ENCODE measurements at regions not wholly inside any gene's neighbourhood (a gene's known extent, or its start where the extent isn't known, plus 50 kb on each side); places are given as distances from the start of the nearest gene placed in this dataset.
A peak's percentile ranks its signal among the peaks of the same experiment; 100 is the strongest.

DNA sequence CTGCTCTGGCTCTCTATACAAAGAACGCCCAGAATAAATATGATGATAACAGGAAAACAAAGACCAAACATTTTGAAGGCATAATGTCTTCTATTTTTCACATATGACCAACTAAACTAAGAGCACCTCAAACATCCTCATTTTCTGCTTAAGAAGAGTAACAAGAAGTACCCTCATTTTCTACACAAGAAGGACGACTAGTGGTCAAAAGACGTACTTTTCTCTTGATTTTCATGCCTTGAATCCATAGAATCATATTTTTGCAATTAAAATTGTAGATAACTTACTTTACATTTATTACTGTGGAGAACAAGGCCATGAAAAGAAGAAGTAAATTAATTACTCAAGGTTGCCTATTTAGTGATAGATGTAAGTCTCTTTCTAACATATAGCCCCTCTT, 358.6 kb downstream of the DUSP6 start:
- H3K79me2 ChIP-seq (ENCODE audit: control insufficient read depth, low read length), result no peaks in the 10 kb centered on the region
- no peaks in the 10 kb centered on the region for H3K9me3 ChIP-seq (ENCODE audit: control insufficient read depth, insufficient read depth, low read length)
- H3K4me3 ChIP-seq (ENCODE audit: low read length), result no peak overlapping the region
- no peak overlapping the region for H3K27ac ChIP-seq (ENCODE audit: low read depth, low read length)
- no peaks in the 10 kb centered on the region for H3K36me3 ChIP-seq (ENCODE audit: control insufficient read depth, low read length)
- no peaks in the 10 kb centered on the region for H3K27me3 ChIP-seq (ENCODE audit: control insufficient read depth, low read length)
- no peak for TF ChIP-seq EZH2phosphoT487 (IDR thresholded peaks at IDR 0.05; ENCODE audit: borderline replicate concordance, low read length)
- TF ChIP-seq, protein P1, sequence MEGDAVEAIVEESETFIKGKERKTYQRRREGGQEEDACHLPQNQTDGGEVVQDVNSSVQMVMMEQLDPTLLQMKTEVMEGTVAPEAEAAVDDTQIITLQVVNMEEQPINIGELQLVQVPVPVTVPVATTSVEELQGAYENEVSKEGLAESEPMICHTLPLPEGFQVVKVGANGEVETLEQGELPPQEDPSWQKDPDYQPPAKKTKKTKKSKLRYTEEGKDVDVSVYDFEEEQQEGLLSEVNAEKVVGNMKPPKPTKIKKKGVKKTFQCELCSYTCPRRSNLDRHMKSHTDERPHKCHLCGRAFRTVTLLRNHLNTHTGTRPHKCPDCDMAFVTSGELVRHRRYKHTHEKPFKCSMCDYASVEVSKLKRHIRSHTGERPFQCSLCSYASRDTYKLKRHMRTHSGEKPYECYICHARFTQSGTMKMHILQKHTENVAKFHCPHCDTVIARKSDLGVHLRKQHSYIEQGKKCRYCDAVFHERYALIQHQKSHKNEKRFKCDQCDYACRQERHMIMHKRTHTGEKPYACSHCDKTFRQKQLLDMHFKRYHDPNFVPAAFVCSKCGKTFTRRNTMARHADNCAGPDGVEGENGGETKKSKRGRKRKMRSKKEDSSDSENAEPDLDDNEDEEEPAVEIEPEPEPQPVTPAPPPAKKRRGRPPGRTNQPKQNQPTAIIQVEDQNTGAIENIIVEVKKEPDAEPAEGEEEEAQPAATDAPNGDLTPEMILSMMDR (IDR thresholded peaks at IDR 0.05; ENCODE audit: low read depth, low read length, poor library complexity, severe bottlenecking), result peak; percentile 49
- H3F3A ChIP-seq (ENCODE audit: control insufficient read depth, insufficient read depth), result no peaks in the 10 kb centered on the region
- H3K4me1 ChIP-seq (ENCODE audit: control insufficient read depth, low read length), result no peaks in the 10 kb centered on the region
- H3K4me2 ChIP-seq (ENCODE audit: low read length), result no peak overlapping the region
- H3K9me2 ChIP-seq (replicated peaks; ENCODE audit: control insufficient read depth, low read length), result no peaks in the 10 kb centered on the region
- H4K20me1 ChIP-seq (ENCODE audit: control insufficient read depth, insufficient read depth, low read depth, low read length), result no peaks in the 10 kb centered on the region

DNA sequence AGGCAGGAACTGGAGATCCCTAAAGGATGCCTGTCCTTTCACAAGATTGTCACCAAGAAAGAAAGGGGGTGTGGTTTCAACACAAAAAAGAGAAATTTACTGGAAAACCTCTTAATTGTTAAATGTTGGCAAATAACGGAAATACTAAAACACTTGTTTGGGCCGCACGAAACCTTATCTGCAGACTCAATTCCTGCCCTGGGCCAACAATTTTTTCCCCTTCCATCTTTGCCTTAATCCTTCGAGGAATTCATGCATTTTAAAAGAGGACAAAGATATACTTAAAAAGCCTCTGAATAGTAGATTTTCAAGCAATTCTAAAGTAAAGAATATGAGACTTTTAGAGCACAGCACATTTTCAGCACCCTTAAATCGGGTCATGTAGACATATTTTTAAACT, 366.2 kb downstream of the DUSP6 start:
- Histone ChIP-seq H3K9me2 (replicated peaks; ENCODE audit: control insufficient read depth, low read length) (no peaks in the 10 kb centered on the region), H3K27me3 (ENCODE audit: control insufficient read depth, low read length) (no peaks in the 10 kb centered on the region), H3K79me2 (ENCODE audit: control insufficient read depth, low read length) (no peaks in the 10 kb centered on the region), H4K20me1 (ENCODE audit: control insufficient read depth, insufficient read depth, low read depth, low read length) (no peaks in the 10 kb centered on the region), H3K36me3 (ENCODE audit: control insufficient read depth, low read length) (no peaks in the 10 kb centered on the region), H3K4me1 (ENCODE audit: control insufficient read depth, low read length) (no peaks in the 10 kb centered on the region), H3K27ac (ENCODE audit: low read depth, low read length) (no peak overlapping the region), H3K9me3 (ENCODE audit: control insufficient read depth, insufficient read depth, low read length) (no peaks in the 10 kb centered on the region), H3F3A (ENCODE audit: control insufficient read depth, insufficient read depth) (no peaks in the 10 kb centered on the region), H3K4me2 (ENCODE audit: low read length) (no peak overlapping the region), H3K4me3 (ENCODE audit: low read length) (no peak overlapping the region)
- no peak for TF ChIP-seq EZH2phosphoT487 (IDR thresholded peaks at IDR 0.05; ENCODE audit: borderline replicate concordance, low read length)
- TF ChIP-seq, protein P1 (IDR thresholded peaks at IDR 0.05; ENCODE audit: low read depth, low read length, poor library complexity, severe bottlenecking), result no peak

DNA sequence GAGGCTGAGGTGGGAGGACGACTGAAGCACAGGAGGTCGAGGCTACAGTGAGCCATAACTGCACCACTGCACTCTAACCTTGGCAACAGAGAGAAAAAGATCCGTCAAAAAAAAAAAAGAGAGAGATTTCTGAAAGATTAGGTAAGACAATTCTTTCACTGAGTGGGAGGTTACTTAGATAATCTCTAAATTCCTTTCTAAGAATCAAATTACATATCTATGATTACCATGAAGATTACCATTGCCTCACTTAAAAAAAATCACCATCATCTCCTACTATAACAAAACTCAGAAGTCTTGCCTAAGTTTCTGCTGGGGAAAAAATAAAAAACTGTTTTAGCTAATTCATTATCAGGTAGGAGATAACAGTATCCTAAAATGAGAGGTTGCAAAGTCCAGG, 366.7 kb downstream of the DUSP6 start:
- Histone ChIP-seq H3K79me2 (ENCODE audit: control insufficient read depth, low read length) (no peaks in the 10 kb centered on the region), H3K4me1 (ENCODE audit: control insufficient read depth, low read length) (no peaks in the 10 kb centered on the region), H3K9me2 (replicated peaks; ENCODE audit: control insufficient read depth, low read length) (no peaks in the 10 kb centered on the region), H3K4me2 (ENCODE audit: low read length) (no peak overlapping the region), H3K4me3 (ENCODE audit: low read length) (no peak overlapping the region), H4K20me1 (ENCODE audit: control insufficient read depth, insufficient read depth, low read depth, low read length) (no peaks in the 10 kb centered on the region), H3K27me3 (ENCODE audit: control insufficient read depth, low read length) (no peaks in the 10 kb centered on the region), H3K9me3 (ENCODE audit: control insufficient read depth, insufficient read depth, low read length) (no peaks in the 10 kb centered on the region), H3K27ac (ENCODE audit: low read depth, low read length) (no peak overlapping the region), H3F3A (ENCODE audit: control insufficient read depth, insufficient read depth) (no peaks in the 10 kb centered on the region), H3K36me3 (ENCODE audit: control insufficient read depth, low read length) (no peaks in the 10 kb centered on the region)
- TF ChIP-seq EZH2phosphoT487 (IDR thresholded peaks at IDR 0.05; ENCODE audit: borderline replicate concordance, low read length), result no peak
- TF ChIP-seq, protein P1 (IDR thresholded peaks at IDR 0.05; ENCODE audit: low read depth, low read length, poor library complexity, severe bottlenecking), result no peak

DNA sequence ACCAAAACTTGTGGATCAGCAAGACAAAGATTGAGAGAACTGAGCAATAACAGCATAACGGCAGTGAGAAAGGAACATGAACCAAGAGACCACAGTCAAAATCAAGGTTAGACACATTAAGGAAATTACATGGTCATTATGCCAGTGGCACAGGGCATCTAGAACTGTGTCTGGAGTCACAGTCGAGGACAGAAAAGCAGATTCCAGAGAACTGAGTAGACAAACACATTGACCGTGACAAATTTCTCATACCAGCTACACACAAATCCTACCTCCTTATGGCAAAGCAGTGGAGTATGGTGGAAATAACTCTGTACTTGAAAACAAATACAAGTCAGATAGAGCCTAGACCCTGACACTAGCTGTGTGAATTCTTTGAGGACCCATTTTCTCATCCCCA, 367.3 kb downstream of the DUSP6 start:
- no peaks in the 10 kb centered on the region for H3K36me3 ChIP-seq (ENCODE audit: control insufficient read depth, low read length)
- no peaks in the 10 kb centered on the region for H3K9me3 ChIP-seq (ENCODE audit: control insufficient read depth, insufficient read depth, low read length)
- no peaks in the 10 kb centered on the region for H3K27me3 ChIP-seq (ENCODE audit: control insufficient read depth, low read length)
- H4K20me1 ChIP-seq (ENCODE audit: control insufficient read depth, insufficient read depth, low read depth, low read length), result no peaks in the 10 kb centered on the region
- H3K27ac ChIP-seq (ENCODE audit: low read depth, low read length), result no peak overlapping the region
- H3K9me2 ChIP-seq (replicated peaks; ENCODE audit: control insufficient read depth, low read length), result no peaks in the 10 kb centered on the region
- H3F3A ChIP-seq (ENCODE audit: control insufficient read depth, insufficient read depth), result no peaks in the 10 kb centered on the region
- H3K4me3 ChIP-seq (ENCODE audit: low read length), result no peak overlapping the region
- no peaks in the 10 kb centered on the region for H3K4me1 ChIP-seq (ENCODE audit: control insufficient read depth, low read length)
- TF ChIP-seq, protein P1 (IDR thresholded peaks at IDR 0.05; ENCODE audit: low read depth, low read length, poor library complexity, severe bottlenecking), result no peak
- no peak for TF ChIP-seq EZH2phosphoT487 (IDR thresholded peaks at IDR 0.05; ENCODE audit: borderline replicate concordance, low read length)
- no peak overlapping the region for H3K4me2 ChIP-seq (ENCODE audit: low read length)
- H3K79me2 ChIP-seq (ENCODE audit: control insufficient read depth, low read length), result no peaks in the 10 kb centered on the region

All from DOHH2 (cell line).